H1 (cell line): ENCODE measurements at regions not wholly inside any gene's neighbourhood (a gene's known extent, or its start where the extent isn't known, plus 50 kb on each side); places are given as distances from the start of the nearest gene placed in this dataset.

ENCODE experiments used
- CTCF ChIA-PET: fragments of 300-600 bp; sonication (Branson Sonifier 250); formaldehyde crosslinking; loops from one replicate; lab custom pipeline; 2021; ENCODE audit not compliant: partially characterized antibody; lab: Charles Lee
- POLR2A ChIA-PET: fragments of 300-600 bp; sonication (Branson Sonifier 250); formaldehyde crosslinking; loops from one replicate; lab custom pipeline; 2021; ENCODE audit warnings: inconsistent platforms; ENCODE audit not compliant: partially characterized antibody; lab: Charles Lee
- DNase-seq, 2 experiments: peaks; one replicate each; pipeline versions ENCODE4 v3.0.0 to v3.0.0-alpha.2; 2010 to 2022; ENCODE audit warnings: low spot score in 2 of 2, low read depth in 1 of 2, mixed read lengths in 1 of 2
- FAIRE-seq: peaks from 2 replicates; lab custom pipeline; 2011; peaks lifted over from hg19 to GRCh38; lab: Jason Lieb, UNC
- H2AFZ ChIP-seq: 2 replicates; pipeline ENCODE4 v1.8.1; 2012; ENCODE audit warnings: low read length, inconsistent platforms
- H2AK5ac ChIP-seq: 2 replicates; pipeline ENCODE4 v1.6.1; 2013; ENCODE audit warnings: low read depth, low read length
- H2BK120ac ChIP-seq: replicated peaks from 2 replicates; pipeline ENCODE3; 2013; ENCODE audit warnings: low read depth, low read length, inconsistent platforms
- H2BK12ac ChIP-seq: 2 replicates; pipeline ENCODE4 v1.6.1; 2013; ENCODE audit warnings: low read depth, low read length
- H2BK15ac ChIP-seq: 2 replicates; pipeline ENCODE4 v1.6.1; 2013; ENCODE audit warnings: low read length
- H2BK20ac ChIP-seq: 2 replicates; pipeline ENCODE4 v1.6.1; 2013; ENCODE audit warnings: low read length
- H2BK5ac ChIP-seq: 2 replicates; pipeline ENCODE4 v1.6.1; 2013; ENCODE audit warnings: low read depth, low read length
- H3K14ac ChIP-seq: 2 replicates; pipeline ENCODE4 v1.6.1; 2013; ENCODE audit warnings: inconsistent platforms; ENCODE audit not compliant: insufficient read length
- H3K18ac ChIP-seq: 2 replicates; pipeline ENCODE4 v1.6.1; 2013; ENCODE audit warnings: low read length; ENCODE audit errors: extremely low read depth
- H3K23ac ChIP-seq: 2 replicates; pipeline ENCODE4 v1.6.1; 2013; ENCODE audit warnings: inconsistent platforms; ENCODE audit not compliant: insufficient read length
- H3K23me2 ChIP-seq: 2 replicates; pipeline ENCODE4 v1.6.1; 2013; ENCODE audit warnings: low read depth, low read length
- H3K27ac ChIP-seq: 2 replicates; pipeline ENCODE4 v1.6.1; 2011; ENCODE audit warnings: low read depth, low read length, inconsistent platforms
- H3K27me3 ChIP-seq, 4 experiments: replicated peaks in 1 of 4; 1 replicate in 1 of 4; 2 replicates in 3 of 4; pipeline versions ENCODE4 v1.6.1 to v1.8.1; 2011 to 2013; ENCODE audit warnings: low read length in 3 of 4, mild to moderate bottlenecking in 3 of 4, inconsistent platforms in 2 of 4, mixed read lengths in 2 of 4, moderate library complexity in 1 of 4; ENCODE audit not compliant: control insufficient read depth in 3 of 4, insufficient read depth in 3 of 4; ENCODE audit errors: extremely low read depth in 1 of 4
- H3K36me3 ChIP-seq, 4 experiments: 2 replicates each; pipeline versions ENCODE4 v1.6.1 to v1.8.1; 2011 to 2013; ENCODE audit warnings: mild to moderate bottlenecking in 4 of 4, low read length in 3 of 4, moderate library complexity in 2 of 4, control low read depth in 1 of 4, inconsistent platforms in 1 of 4; ENCODE audit not compliant: insufficient read depth in 4 of 4, control insufficient read depth in 2 of 4
- H3K4ac ChIP-seq: replicated peaks from 2 replicates; pipeline ENCODE3; 2013; ENCODE audit warnings: low read length, low read depth, mixed read lengths, inconsistent platforms; ENCODE audit not compliant: insufficient read length
- H3K4me1 ChIP-seq, 4 experiments: replicated peaks in 1 of 4; 1 replicate in 1 of 4; 2 replicates in 3 of 4; pipeline versions ENCODE4 v1.6.1 to v1.8.1; 2011 to 2013; ENCODE audit warnings: low read length in 3 of 4, inconsistent platforms in 2 of 4, mixed read lengths in 1 of 4; ENCODE audit not compliant: insufficient read depth in 4 of 4, control insufficient read depth in 3 of 4
- H3K4me2 ChIP-seq, 2 experiments: 2 replicates each; pipeline versions ENCODE4 v1.6.1 to v1.8.1; 2011 to 2013; ENCODE audit warnings: low read depth in 2 of 2, low read length in 2 of 2, control low read depth in 1 of 2, inconsistent platforms in 1 of 2, mild to moderate bottlenecking in 1 of 2; ENCODE audit not compliant: insufficient read depth in 1 of 2
- H3K4me3 ChIP-seq, 4 experiments: fragments of 200-600, 300-600 bp in 1 of 4; sonication (generic), shearing (Covaris generic), sonication (Bioruptor Twin) in 1 of 4; 2 replicates each; pipeline versions ENCODE4 v1.5.1 to v1.8.1; 2011 to 2016; ENCODE audit warnings: low read length in 4 of 4, low read depth in 3 of 4, control low read depth in 2 of 4, inconsistent platforms in 2 of 4, mild to moderate bottlenecking in 2 of 4, mixed read lengths in 1 of 4, moderate library complexity in 1 of 4; ENCODE audit not compliant: insufficient read depth in 2 of 4; ENCODE audit errors: extremely low read depth in 1 of 4
- H3K56ac ChIP-seq: replicated peaks from 2 replicates; pipeline ENCODE3; 2013; ENCODE audit warnings: low read depth, mild to moderate bottlenecking, mixed read lengths, low read length, inconsistent platforms; ENCODE audit not compliant: insufficient read length
- H3K79me1 ChIP-seq: 2 replicates; pipeline ENCODE4 v1.6.1; 2013; ENCODE audit warnings: low read depth, low read length, control low read depth
- H3K79me2 ChIP-seq, 2 experiments: 2 replicates each; pipeline versions ENCODE4 v1.6.1 to v1.8.1; 2012 to 2013; ENCODE audit warnings: low read length in 2 of 2, mild to moderate bottlenecking in 2 of 2, inconsistent platforms in 1 of 2; ENCODE audit not compliant: insufficient read depth in 2 of 2, control insufficient read depth in 1 of 2
- H3K9ac ChIP-seq, 4 experiments: replicated peaks in 1 of 4; 1 replicate in 1 of 4; 2 replicates in 3 of 4; pipeline versions ENCODE4 v1.6.1 to v1.8.1; 2011 to 2013; ENCODE audit warnings: low read depth in 3 of 4, low read length in 3 of 4, control low read depth in 2 of 4, mild to moderate bottlenecking in 2 of 4, moderate library complexity in 2 of 4, inconsistent platforms in 1 of 4; ENCODE audit errors: extremely low read depth in 1 of 4
- H3K9me3 ChIP-seq, 2 experiments: 2 replicates each; pipeline versions ENCODE4 v1.6.1 to v1.8.1; 2012 to 2013; ENCODE audit warnings: mild to moderate bottlenecking in 2 of 2, moderate library complexity in 2 of 2, control low read depth in 1 of 2, inconsistent platforms in 1 of 2, low read depth in 1 of 2, low read length in 1 of 2, mixed read lengths in 1 of 2; ENCODE audit not compliant: insufficient read depth in 2 of 2
- H4K20me1 ChIP-seq, 2 experiments: replicated peaks in 1 of 2; 2 replicates each; pipeline versions ENCODE3 to v1.8.1; 2011 to 2013; ENCODE audit warnings: inconsistent platforms in 2 of 2, low read length in 2 of 2, mild to moderate bottlenecking in 1 of 2; ENCODE audit not compliant: insufficient read depth in 2 of 2, control insufficient read depth in 1 of 2
- H4K5ac ChIP-seq: 2 replicates; pipeline ENCODE4 v1.6.1; 2013; ENCODE audit warnings: low read length, low read depth, mixed read lengths, inconsistent platforms; ENCODE audit not compliant: insufficient read length
- H4K8ac ChIP-seq: 2 replicates; pipeline ENCODE4 v1.8.0; 2013; ENCODE audit warnings: mild to moderate bottlenecking, moderate library complexity, low read length, inconsistent platforms; ENCODE audit not compliant: insufficient read depth; ENCODE audit errors: extremely low read depth
- H4K91ac ChIP-seq: replicated peaks from 2 replicates; pipeline ENCODE3; 2013; ENCODE audit warnings: low read length, mixed read lengths, inconsistent platforms; ENCODE audit not compliant: insufficient read length
- CBX5 ChIP-seq: fragments of 300-800, 300-1000 bp; sonication (generic); IDR thresholded peaks from 2 replicates; pipeline ENCODE4 v1.7.1; 2016; ENCODE audit warnings: antibody characterized with exemption, low read length, low read depth
- KDM5A ChIP-seq: fragments of 200-600 bp; IDR thresholded peaks from 2 replicates; pipeline ENCODE4 v1.7.1; 2012; ENCODE audit warnings: mild to moderate bottlenecking, low read length, inconsistent platforms, mixed read lengths
- RXRA ChIP-seq: IDR thresholded peaks from 2 replicates; pipeline ENCODE4 v1.6.1; 2011; ENCODE audit warnings: low read depth, mild to moderate bottlenecking, low read length, moderate library complexity; ENCODE audit not compliant: insufficient read depth
- ZNF274 ChIP-seq: IDR thresholded peaks from 2 replicates; pipeline ENCODE4 v1.7.0; 2012; ENCODE audit warnings: low read length, borderline replicate concordance; ENCODE audit errors: extremely low read depth
- WGBS, 2 experiments: shearing (Covaris generic) in 1 of 2; methylation state at CpG; one replicate each; pipeline versions ENCODE4 v1.1.6 to v1.1.7; 2013 to 2015; ENCODE audit warnings: low lambda C conversion rate in 2 of 2, mixed read lengths in 2 of 2, inconsistent platforms in 1 of 2, low coverage in 1 of 2, missing lambda C conversion rate in 1 of 2; ENCODE audit not compliant: insufficient replicate concordance in 2 of 2, insufficient coverage in 1 of 2, insufficient read length in 1 of 2; ENCODE audit errors: extremely low coverage in 1 of 2, missing lambda C conversion rate in 1 of 2; 5-methylcytosine and 5-hydroxymethylcytosine counted together

GRCh38 chr6:14450578-14450977, 333.0 kb downstream of the CD83 start:
- H3K23ac ChIP-seq = no peak overlapping the region
- ChIA-PET POLR2A (interaction anchor here (0.7 kb wide), 1 partner anchor 241 kb away, joined by 3 read pairs; no protein-coding TSS in a partner anchor), CTCF (interaction anchor here (0.7 to 1.5 kb wide), 3 partner anchors 14 to 479 kb away, joined by 3 to 6 read pairs (median 3); no protein-coding TSS in a partner anchor)
- no peak overlapping the region for H3K4ac ChIP-seq
- H3K4me2 ChIP-seq = no peak overlapping the region
- no peak overlapping the region for H2AK5ac ChIP-seq
- H2BK20ac ChIP-seq = no peak overlapping the region
- H2AFZ ChIP-seq = no peak overlapping the region
- H3K4me3 ChIP-seq = no peak overlapping the region
- H2BK12ac ChIP-seq = no peak overlapping the region
- H3K18ac ChIP-seq = no peak overlapping the region
- 89% methylated on average over 6 of the region's 6 CpGs; no CpG with 5 or more reads in 1 of the 2 experiments for WGBS, 2 experiments
- no peak overlapping the region for H2BK120ac ChIP-seq
- H3K14ac ChIP-seq = no peak overlapping the region
- no peak overlapping the region for H2BK5ac ChIP-seq
- no peak overlapping the region for H3K27ac ChIP-seq
- no peak overlapping the region for H2BK15ac ChIP-seq
- DNase-seq (no peak), FAIRE-seq (no peak)
- no peak overlapping the region for H4K8ac ChIP-seq
- peaks cover 0 to 11% (median 6%) of the 10 kb centered on the region in 4 experiments; a peak in 3 of 7 replicates for H3K4me1 ChIP-seq
- H3K36me3 ChIP-seq = no peaks in the 10 kb centered on the region; a peak in 1 of 8 replicates
- TF ChIP-seq ZNF274 (no peak), KDM5A (no peak), RXRA (no peak), CBX5 (no peak)
- no peaks in the 10 kb centered on the region for H3K23me2 ChIP-seq
- no peaks in the 10 kb centered on the region for H3K79me2 ChIP-seq
- no peak overlapping the region for H4K5ac ChIP-seq
- H3K56ac ChIP-seq = no peak overlapping the region
- no peak overlapping the region for H4K91ac ChIP-seq
- no peak overlapping the region for H3K9ac ChIP-seq
- H3K79me1 ChIP-seq = no peaks in the 10 kb centered on the region
- no peaks in the 10 kb centered on the region for H4K20me1 ChIP-seq
- 0 out of 4 replicates have a peak, but pooled peaks cover 0 to 8% of the 10 kb centered on the region in 2 experiments for H3K9me3 ChIP-seq
- no peaks in the 10 kb centered on the region for H3K27me3 ChIP-seq
